Heart left ventricle (tissue), 13 donors: ENCODE measurements at regions not wholly inside any gene's neighbourhood (a gene's known extent, or its start where the extent isn't known, plus 50 kb on each side); places are given as distances from the start of the nearest gene placed in this dataset.

Experiments
- POLR2A ChIP-seq, 2 donors: fragments of 450-650 bp; IDR thresholded peaks; one replicate each; pipeline ENCODE4 v1.6.1; 2017; ENCODE audit warnings: antibody characterized with exemption in 2 of 2, mild to moderate bottlenecking in 2 of 2, moderate library complexity in 2 of 2
- TF ChIP-seq, protein P1 (sequence below), 12 donors: fragments of 200-600 bp; sonication (generic) in 4 of 12; IDR thresholded peaks; one replicate each; pipeline versions ENCODE4 v1.5.0 to v1.8.0; 2018 to 2022; ENCODE audit warnings: antibody characterized with exemption in 12 of 12, mild to moderate bottlenecking in 5 of 12
- donor health status: ischemic (EF 13 %, LVEDD 7.1; RV severe dilation, severe dysfunction).
- donor health status: DM: no; HTN: yes; CAD: no.
- donor health status: DM: no; HTN: no; CAD: no.
- donor health status: ischemic (EF 25% LVEDD 6.9; RV normal size, moderate dysfunction).
- donor health status: ischemic (EF 25% LVEDD 5.7; RV mildly dilated, moderate dysfunction).
- donor health status: ischemic (EF 35%, LVEDD 5.7; RV mildly dilated, moderate dysfunction).
- donor health status: nonischemic (EF 11% LVEDD 7.7; RV severe dilation, severe dysfunction).
- donor health status: DM: yes; HTN: yes; CAD: no.
- donor health status: PGD.
- donor health status: ischemic (EF 29% LVEDD 5.4; RV normal size, mild dysfunction).
- donor health status: nonischemic (EF 23%, LVEDD 6.1; RV moderate dilation, normal function).

GRCh38 chr2:41495050-41495449, 552.8 kb upstream of the PKDCC start:
- TF ChIP-seq, protein P1, sequence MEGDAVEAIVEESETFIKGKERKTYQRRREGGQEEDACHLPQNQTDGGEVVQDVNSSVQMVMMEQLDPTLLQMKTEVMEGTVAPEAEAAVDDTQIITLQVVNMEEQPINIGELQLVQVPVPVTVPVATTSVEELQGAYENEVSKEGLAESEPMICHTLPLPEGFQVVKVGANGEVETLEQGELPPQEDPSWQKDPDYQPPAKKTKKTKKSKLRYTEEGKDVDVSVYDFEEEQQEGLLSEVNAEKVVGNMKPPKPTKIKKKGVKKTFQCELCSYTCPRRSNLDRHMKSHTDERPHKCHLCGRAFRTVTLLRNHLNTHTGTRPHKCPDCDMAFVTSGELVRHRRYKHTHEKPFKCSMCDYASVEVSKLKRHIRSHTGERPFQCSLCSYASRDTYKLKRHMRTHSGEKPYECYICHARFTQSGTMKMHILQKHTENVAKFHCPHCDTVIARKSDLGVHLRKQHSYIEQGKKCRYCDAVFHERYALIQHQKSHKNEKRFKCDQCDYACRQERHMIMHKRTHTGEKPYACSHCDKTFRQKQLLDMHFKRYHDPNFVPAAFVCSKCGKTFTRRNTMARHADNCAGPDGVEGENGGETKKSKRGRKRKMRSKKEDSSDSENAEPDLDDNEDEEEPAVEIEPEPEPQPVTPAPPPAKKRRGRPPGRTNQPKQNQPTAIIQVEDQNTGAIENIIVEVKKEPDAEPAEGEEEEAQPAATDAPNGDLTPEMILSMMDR (IDR thresholded peaks at IDR 0.05), result no peak
- TF ChIP-seq POLR2A (IDR thresholded peaks at IDR 0.05), result no peak
